NCI-H1105 treated with DMSO at 0.1 percent for 48 hours (cell line): ENCODE measurements at regions not wholly inside any gene's neighbourhood (a gene's known extent, or its start where the extent isn't known, plus 50 kb on each side); places are given as distances from the start of the nearest gene placed in this dataset.

Experiments
- DNase-seq: peaks from one replicate; lab custom pipeline; 2025; lab: John Stamatoyannopoulos, UW

GRCh38 chr10:62873866-62874265 lies 57.7 kb upstream of the EGR2 start:
- no peak for DNase-seq

GRCh38 chr10:62870866-62871265 lies 54.7 kb upstream of the EGR2 start:
- DNase-seq, result no peak

GRCh38 chr10:62869958-62870357 lies 53.8 kb upstream of the EGR2 start:
- DNase-seq, result no peak

GRCh38 chr10:62866941-62867340 lies 50.8 kb upstream of the EGR2 start:
- no peak for DNase-seq

GRCh38 chr10:62866451-62866850 lies 50.3 kb upstream of the EGR2 start:
- DNase-seq, result no peak
